ENCODE measurements at regions not wholly inside any gene's neighbourhood (a gene's known extent, or its start where the extent isn't known, plus 50 kb on each side); places are given as distances from the start of the nearest gene placed in this dataset.

- no peak for TF ChIP-seq CTCF (IDR thresholded peaks at IDR 0.05)
- no peak for TF ChIP-seq POLR2A (IDR thresholded peaks at IDR 0.05)
These were observed 148.1 kb downstream of the SALL1 start for GRCh38 chr16:51002881-51003490.

Data from heart left ventricle (tissue), 13 donors.